ENCODE measurements at regions not wholly inside any gene's neighbourhood (a gene's known extent, or its start where the extent isn't known, plus 50 kb on each side); places are given as distances from the start of the nearest gene placed in this dataset.

DNA sequence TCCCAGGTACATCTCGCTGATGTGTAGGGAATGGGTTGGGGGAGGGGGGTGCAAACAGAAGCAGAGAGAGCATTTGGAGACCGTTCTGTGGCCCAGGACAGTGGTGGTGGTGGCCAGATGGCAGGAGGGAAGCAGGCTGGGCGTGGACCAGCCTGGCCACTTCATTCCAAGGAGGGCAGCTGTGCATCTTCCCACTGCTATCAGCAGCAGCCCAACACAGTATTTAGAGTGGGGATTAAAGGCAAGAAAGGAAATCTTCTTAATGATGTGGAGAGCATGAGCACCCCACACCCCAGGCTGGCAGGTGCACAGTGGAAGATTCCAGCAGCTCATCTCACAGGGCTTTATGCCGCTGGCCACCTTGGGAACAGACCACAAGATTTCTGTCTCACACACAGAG lies 198.7 kb downstream of the NPHP4 start:
- no peak for TF ChIP-seq FOXK2 (IDR thresholded peaks at IDR 0.05)
- no peak for TF ChIP-seq TARDBP (IDR thresholded peaks at IDR 0.05)
- TF ChIP-seq SP1 (IDR thresholded peaks at IDR 0.05), result no peak
- no peak for TF ChIP-seq SUZ12 (IDR thresholded peaks at IDR 0.05)
- TF ChIP-seq FOXM1 (IDR thresholded peaks at IDR 0.05; ENCODE audit: borderline replicate concordance), result no peak
- TF ChIP-seq, protein P1, sequence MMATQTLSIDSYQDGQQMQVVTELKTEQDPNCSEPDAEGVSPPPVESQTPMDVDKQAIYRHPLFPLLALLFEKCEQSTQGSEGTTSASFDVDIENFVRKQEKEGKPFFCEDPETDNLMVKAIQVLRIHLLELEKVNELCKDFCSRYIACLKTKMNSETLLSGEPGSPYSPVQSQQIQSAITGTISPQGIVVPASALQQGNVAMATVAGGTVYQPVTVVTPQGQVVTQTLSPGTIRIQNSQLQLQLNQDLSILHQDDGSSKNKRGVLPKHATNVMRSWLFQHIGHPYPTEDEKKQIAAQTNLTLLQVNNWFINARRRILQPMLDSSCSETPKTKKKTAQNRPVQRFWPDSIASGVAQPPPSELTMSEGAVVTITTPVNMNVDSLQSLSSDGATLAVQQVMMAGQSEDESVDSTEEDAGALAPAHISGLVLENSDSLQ (IDR thresholded peaks at IDR 0.05), result no peak
- TF ChIP-seq FOXA1 (IDR thresholded peaks at IDR 0.05), result no peak

Measured in HEK293T (cell line).